ENCODE measurements at regions not wholly inside any gene's neighbourhood (a gene's known extent, or its start where the extent isn't known, plus 50 kb on each side); places are given as distances from the start of the nearest gene placed in this dataset.

DNA sequence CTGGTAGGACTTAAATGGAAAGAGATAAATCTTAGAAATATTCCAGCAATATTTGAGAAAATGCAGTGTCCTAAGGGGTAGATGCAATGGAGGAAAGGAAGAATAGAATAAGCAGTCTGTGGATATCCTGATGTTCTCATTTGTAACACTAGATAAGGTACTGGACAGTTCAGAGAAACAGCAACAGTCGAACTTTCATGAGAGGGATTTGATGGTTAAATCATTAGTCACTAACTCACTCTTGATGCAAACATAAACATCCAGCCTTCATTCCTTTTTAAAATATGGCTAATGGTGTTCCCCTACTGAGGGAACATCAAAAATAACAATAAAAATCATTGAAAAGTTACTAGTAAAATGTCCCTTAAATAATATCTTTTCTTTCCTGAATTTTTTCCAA is 211.4 kb upstream of the SLC39A10 start:
- ChIA-PET POLR2A (no interaction called here), CTCF (no interaction called here)
- H3K4me1 ChIP-seq (ENCODE audit: control insufficient read depth, insufficient read depth, low read length) = no peaks in the 10 kb centered on the region
- no peak overlapping the region for H3K4me3 ChIP-seq (ENCODE audit: low read depth, low read length)
- H3K36me3 ChIP-seq (ENCODE audit: control insufficient read depth in 2 of 2, insufficient read depth in 1 of 2, low read length in 2 of 2) = no peaks in the 10 kb centered on the region
- no peaks in the 10 kb centered on the region for H3K9me3 ChIP-seq (ENCODE audit: control insufficient read depth, insufficient read depth, low read depth, low read length)
- no peak overlapping the region for H3K27ac ChIP-seq (ENCODE audit: extremely low read depth, low read depth, low read length)
- TF ChIP-seq ZNF76 (tag by site-specific recombination; IDR thresholded peaks at IDR 0.05; ENCODE audit: borderline replicate concordance, low read depth) (no peak), ZNF423 (tag by site-specific recombination; IDR thresholded peaks at IDR 0.05) (no peak), ZNF416 (tag by site-specific recombination; IDR thresholded peaks at IDR 0.05) (no peak), ZNF621 (tag by site-specific recombination; IDR thresholded peaks at IDR 0.05) (no peak), ZNF2 (tag by site-specific recombination; IDR thresholded peaks at IDR 0.05) (no peak), ZNF24 (tag by site-specific recombination; IDR thresholded peaks at IDR 0.05) (no peak), ZNF610 (tag by site-specific recombination; IDR thresholded peaks at IDR 0.05; ENCODE audit: borderline replicate concordance) (no peak), ZNF140 (tag by site-specific recombination; IDR thresholded peaks at IDR 0.05) (no peak), ZNF561 (tag by site-specific recombination; IDR thresholded peaks at IDR 0.05; ENCODE audit: borderline replicate concordance) (no peak), ZNF707 (tag by site-specific recombination; IDR thresholded peaks at IDR 0.05) (no peak)
- TF ChIP-seq, protein P1, sequence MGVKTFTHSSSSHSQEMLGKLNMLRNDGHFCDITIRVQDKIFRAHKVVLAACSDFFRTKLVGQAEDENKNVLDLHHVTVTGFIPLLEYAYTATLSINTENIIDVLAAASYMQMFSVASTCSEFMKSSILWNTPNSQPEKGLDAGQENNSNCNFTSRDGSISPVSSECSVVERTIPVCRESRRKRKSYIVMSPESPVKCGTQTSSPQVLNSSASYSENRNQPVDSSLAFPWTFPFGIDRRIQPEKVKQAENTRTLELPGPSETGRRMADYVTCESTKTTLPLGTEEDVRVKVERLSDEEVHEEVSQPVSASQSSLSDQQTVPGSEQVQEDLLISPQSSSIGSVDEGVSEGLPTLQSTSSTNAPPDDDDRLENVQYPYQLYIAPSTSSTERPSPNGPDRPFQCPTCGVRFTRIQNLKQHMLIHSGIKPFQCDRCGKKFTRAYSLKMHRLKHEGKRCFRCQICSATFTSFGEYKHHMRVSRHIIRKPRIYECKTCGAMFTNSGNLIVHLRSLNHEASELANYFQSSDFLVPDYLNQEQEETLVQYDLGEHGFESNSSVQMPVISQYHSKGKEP (tag by site-specific recombination; IDR thresholded peaks at IDR 0.05) = no peak
- TF ChIP-seq, protein P2, sequence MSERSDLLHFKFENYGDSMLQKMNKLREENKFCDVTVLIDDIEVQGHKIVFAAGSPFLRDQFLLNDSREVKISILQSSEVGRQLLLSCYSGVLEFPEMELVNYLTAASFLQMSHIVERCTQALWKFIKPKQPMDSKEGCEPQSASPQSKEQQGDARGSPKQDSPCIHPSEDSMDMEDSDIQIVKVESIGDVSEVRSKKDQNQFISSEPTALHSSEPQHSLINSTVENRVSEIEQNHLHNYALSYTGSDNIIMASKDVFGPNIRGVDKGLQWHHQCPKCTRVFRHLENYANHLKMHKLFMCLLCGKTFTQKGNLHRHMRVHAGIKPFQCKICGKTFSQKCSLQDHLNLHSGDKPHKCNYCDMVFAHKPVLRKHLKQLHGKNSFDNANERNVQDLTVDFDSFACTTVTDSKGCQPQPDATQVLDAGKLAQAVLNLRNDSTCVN (tag by site-specific recombination; optimal IDR thresholded peaks at IDR 0.05) = no peak
- TF ChIP-seq, protein P3, sequence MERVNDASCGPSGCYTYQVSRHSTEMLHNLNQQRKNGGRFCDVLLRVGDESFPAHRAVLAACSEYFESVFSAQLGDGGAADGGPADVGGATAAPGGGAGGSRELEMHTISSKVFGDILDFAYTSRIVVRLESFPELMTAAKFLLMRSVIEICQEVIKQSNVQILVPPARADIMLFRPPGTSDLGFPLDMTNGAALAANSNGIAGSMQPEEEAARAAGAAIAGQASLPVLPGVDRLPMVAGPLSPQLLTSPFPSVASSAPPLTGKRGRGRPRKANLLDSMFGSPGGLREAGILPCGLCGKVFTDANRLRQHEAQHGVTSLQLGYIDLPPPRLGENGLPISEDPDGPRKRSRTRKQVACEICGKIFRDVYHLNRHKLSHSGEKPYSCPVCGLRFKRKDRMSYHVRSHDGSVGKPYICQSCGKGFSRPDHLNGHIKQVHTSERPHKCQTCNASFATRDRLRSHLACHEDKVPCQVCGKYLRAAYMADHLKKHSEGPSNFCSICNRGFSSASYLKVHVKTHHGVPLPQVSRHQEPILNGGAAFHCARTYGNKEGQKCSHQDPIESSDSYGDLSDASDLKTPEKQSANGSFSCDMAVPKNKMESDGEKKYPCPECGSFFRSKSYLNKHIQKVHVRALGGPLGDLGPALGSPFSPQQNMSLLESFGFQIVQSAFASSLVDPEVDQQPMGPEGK (tag by site-specific recombination; IDR thresholded peaks at IDR 0.05) = no peak
- TF ChIP-seq, protein P4, sequence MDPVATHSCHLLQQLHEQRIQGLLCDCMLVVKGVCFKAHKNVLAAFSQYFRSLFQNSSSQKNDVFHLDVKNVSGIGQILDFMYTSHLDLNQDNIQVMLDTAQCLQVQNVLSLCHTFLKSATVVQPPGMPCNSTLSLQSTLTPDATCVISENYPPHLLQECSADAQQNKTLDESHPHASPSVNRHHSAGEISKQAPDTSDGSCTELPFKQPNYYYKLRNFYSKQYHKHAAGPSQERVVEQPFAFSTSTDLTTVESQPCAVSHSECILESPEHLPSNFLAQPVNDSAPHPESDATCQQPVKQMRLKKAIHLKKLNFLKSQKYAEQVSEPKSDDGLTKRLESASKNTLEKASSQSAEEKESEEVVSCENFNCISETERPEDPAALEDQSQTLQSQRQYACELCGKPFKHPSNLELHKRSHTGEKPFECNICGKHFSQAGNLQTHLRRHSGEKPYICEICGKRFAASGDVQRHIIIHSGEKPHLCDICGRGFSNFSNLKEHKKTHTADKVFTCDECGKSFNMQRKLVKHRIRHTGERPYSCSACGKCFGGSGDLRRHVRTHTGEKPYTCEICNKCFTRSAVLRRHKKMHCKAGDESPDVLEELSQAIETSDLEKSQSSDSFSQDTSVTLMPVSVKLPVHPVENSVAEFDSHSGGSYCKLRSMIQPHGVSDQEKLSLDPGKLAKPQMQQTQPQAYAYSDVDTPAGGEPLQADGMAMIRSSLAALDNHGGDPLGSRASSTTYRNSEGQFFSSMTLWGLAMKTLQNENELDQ (tag by site-specific recombination; IDR thresholded peaks at IDR 0.05; ENCODE audit: low read depth) = no peak

DNA sequence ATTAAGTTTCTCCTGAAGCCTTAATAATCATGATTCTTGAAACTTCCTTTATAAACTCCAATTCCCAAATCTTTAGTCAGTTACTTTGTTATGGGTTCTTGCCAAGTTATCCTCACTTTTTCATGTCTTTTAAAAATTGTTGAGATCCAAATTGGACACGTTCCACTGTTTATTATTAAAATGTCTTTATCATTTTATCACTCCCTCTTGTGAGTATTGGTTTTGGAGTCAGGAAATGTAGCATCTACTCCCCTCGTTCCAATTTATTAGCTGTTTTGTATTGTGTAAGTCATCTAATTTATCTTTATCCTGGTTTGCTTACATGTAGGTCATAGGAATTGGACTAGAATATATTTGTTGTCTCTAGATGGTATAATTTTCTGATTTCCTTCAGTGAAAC is 213.1 kb upstream of the SLC39A10 start:
- no peaks in the 10 kb centered on the region for H3K4me1 ChIP-seq (ENCODE audit: control insufficient read depth, insufficient read depth, low read length)
- H3K4me3 ChIP-seq (ENCODE audit: low read depth, low read length) = no peak overlapping the region
- no peaks in the 10 kb centered on the region for H3K9me3 ChIP-seq (ENCODE audit: control insufficient read depth, insufficient read depth, low read depth, low read length)
- H3K36me3 ChIP-seq (ENCODE audit: control insufficient read depth in 2 of 2, insufficient read depth in 1 of 2, low read length in 2 of 2) = no peaks in the 10 kb centered on the region
- POLR2A ChIA-PET = no interaction called here
- CTCF ChIA-PET = no interaction called here
- no peak overlapping the region for H3K27ac ChIP-seq (ENCODE audit: extremely low read depth, low read depth, low read length)
- TF ChIP-seq ZNF548 (tag by site-specific recombination; IDR thresholded peaks at IDR 0.05) (no peak), SETDB1 (IDR thresholded peaks at IDR 0.05; ENCODE audit: insufficient read length, low read length) (no peak), ZFP37 (tag by site-specific recombination; IDR thresholded peaks at IDR 0.05) (no peak), GFI1B (tag by site-specific recombination; IDR thresholded peaks at IDR 0.05) (no peak), ZNF138 (tag by site-specific recombination; IDR thresholded peaks at IDR 0.05; ENCODE audit: borderline replicate concordance) (no peak), OSR2 (tag by site-specific recombination; IDR thresholded peaks at IDR 0.05) (no peak), ZNF473 (tag by site-specific recombination; IDR thresholded peaks at IDR 0.05) (no peak)
- TF ChIP-seq, protein P5, sequence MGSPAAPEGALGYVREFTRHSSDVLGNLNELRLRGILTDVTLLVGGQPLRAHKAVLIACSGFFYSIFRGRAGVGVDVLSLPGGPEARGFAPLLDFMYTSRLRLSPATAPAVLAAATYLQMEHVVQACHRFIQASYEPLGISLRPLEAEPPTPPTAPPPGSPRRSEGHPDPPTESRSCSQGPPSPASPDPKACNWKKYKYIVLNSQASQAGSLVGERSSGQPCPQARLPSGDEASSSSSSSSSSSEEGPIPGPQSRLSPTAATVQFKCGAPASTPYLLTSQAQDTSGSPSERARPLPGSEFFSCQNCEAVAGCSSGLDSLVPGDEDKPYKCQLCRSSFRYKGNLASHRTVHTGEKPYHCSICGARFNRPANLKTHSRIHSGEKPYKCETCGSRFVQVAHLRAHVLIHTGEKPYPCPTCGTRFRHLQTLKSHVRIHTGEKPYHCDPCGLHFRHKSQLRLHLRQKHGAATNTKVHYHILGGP (tag by site-specific recombination; IDR thresholded peaks at IDR 0.05) = no peak
- TF ChIP-seq, protein P6, sequence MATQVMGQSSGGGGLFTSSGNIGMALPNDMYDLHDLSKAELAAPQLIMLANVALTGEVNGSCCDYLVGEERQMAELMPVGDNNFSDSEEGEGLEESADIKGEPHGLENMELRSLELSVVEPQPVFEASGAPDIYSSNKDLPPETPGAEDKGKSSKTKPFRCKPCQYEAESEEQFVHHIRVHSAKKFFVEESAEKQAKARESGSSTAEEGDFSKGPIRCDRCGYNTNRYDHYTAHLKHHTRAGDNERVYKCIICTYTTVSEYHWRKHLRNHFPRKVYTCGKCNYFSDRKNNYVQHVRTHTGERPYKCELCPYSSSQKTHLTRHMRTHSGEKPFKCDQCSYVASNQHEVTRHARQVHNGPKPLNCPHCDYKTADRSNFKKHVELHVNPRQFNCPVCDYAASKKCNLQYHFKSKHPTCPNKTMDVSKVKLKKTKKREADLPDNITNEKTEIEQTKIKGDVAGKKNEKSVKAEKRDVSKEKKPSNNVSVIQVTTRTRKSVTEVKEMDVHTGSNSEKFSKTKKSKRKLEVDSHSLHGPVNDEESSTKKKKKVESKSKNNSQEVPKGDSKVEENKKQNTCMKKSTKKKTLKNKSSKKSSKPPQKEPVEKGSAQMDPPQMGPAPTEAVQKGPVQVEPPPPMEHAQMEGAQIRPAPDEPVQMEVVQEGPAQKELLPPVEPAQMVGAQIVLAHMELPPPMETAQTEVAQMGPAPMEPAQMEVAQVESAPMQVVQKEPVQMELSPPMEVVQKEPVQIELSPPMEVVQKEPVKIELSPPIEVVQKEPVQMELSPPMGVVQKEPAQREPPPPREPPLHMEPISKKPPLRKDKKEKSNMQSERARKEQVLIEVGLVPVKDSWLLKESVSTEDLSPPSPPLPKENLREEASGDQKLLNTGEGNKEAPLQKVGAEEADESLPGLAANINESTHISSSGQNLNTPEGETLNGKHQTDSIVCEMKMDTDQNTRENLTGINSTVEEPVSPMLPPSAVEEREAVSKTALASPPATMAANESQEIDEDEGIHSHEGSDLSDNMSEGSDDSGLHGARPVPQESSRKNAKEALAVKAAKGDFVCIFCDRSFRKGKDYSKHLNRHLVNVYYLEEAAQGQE (tag by site-specific recombination; IDR thresholded peaks at IDR 0.05) = no peak
